Hematopoietic multipotent progenitor cell treated with erythropoietin and hydrocortisone succinate and interleukin-3 and kit ligand, for 6 days (in vitro differentiated cells): ENCODE measurements at regions not wholly inside any gene's neighbourhood (a gene's known extent, or its start where the extent isn't known, plus 50 kb on each side); places are given as distances from the start of the nearest gene placed in this dataset.
"Not testable (repeated sequence)": the region's sequence is repeated elsewhere in the genome, so short reads cannot be mapped to it uniquely, and the experiment has no call there.

Source experiments
- DNase-seq: peaks from one replicate; pipeline ENCODE4 v3.0.0-alpha.2; 2015

- DNase-seq: no peak
Measured at GRCh38 chr9:109599131-109599530, 101.0 kb upstream of the PTPN3 start.

- no peak for DNase-seq
Measured at GRCh38 chr9:109599711-109600110, 101.6 kb upstream of the PTPN3 start.

GRCh38 chr9:109600142-109600541, 102.0 kb upstream of the PTPN3 start:
- DNase-seq: peak; percentile 35

- no peak for DNase-seq
Measured at GRCh38 chr9:109601181-109601580, 103.1 kb upstream of the PTPN3 start.

GRCh38 chr9:109602987-109603386, 104.9 kb upstream of the PTPN3 start:
- no peak for DNase-seq

- no peak for DNase-seq
Measured at GRCh38 chr9:109604131-109604530, 106.0 kb upstream of the PTPN3 start.

GRCh38 chr9:109604781-109605180, 106.7 kb upstream of the PTPN3 start:
- DNase-seq: no peak

GRCh38 chr9:109609060-109609459, 111.0 kb upstream of the PTPN3 start:
- DNase-seq: no peak

GRCh38 chr9:109616571-109617120, 118.5 kb upstream of the PTPN3 start:
- no peak for DNase-seq

GRCh38 chr9:109619310-109619709, 121.2 kb upstream of the PTPN3 start:
- DNase-seq: no peak

GRCh38 chr9:109624143-109624542, 126.0 kb upstream of the PTPN3 start:
- no peak for DNase-seq

GRCh38 chr9:109624896-109625295, 126.8 kb upstream of the PTPN3 start:
- no peak for DNase-seq

- no peak for DNase-seq
Measured at GRCh38 chr9:109627042-109627441, 128.9 kb upstream of the PTPN3 start.

- no peak for DNase-seq
Measured at GRCh38 chr9:109629615-109630014, 131.5 kb upstream of the PTPN3 start.

GRCh38 chr9:109632817-109633216, 134.7 kb upstream of the PTPN3 start:
- no peak for DNase-seq

GRCh38 chr9:109639674-109640579, 140.1 kb upstream of the PALM2AKAP2 start:
- DNase-seq: no peak

- peak; percentile 9 for DNase-seq
Measured at GRCh38 chr9:109640580-109641371, 139.2 kb upstream of the PALM2AKAP2 start.

- DNase-seq: no peak
Measured at GRCh38 chr9:109641372-109641659, 138.7 kb upstream of the PALM2AKAP2 start.

- DNase-seq: no peak
Measured at GRCh38 chr9:109652112-109652511, 127.9 kb upstream of the PALM2AKAP2 start.

- peak; percentile 18 for DNase-seq
Measured at GRCh38 chr9:109652971-109653370, 127.0 kb upstream of the PALM2AKAP2 start.

- DNase-seq: no peak
Measured at GRCh38 chr9:109653470-109653869, 126.5 kb upstream of the PALM2AKAP2 start.

GRCh38 chr9:109663978-109664377, 116.0 kb upstream of the PALM2AKAP2 start:
- DNase-seq: not testable (repeated sequence)

GRCh38 chr9:109665736-109666135, 114.3 kb upstream of the PALM2AKAP2 start:
- DNase-seq: not testable (repeated sequence)

- no peak for DNase-seq
Measured at GRCh38 chr9:109681301-109681700, 98.7 kb upstream of the PALM2AKAP2 start.
